A549 (cell line): ENCODE measurements at regions not wholly inside any gene's neighbourhood (a gene's known extent, or its start where the extent isn't known, plus 50 kb on each side); places are given as distances from the start of the nearest gene placed in this dataset.
A peak's percentile ranks its signal among the peaks of the same experiment; 100 is the strongest.

Source experiments
- ATAC-seq, 2 experiments: fragments of 200-7000 bp in 1 of 2; fragments of >200 bp in 1 of 2; cut with Nextera tagmentation in 1 of 2; cut with Tn5 transposase in 1 of 2; 3 replicates each; pipeline versions ENCODE4 v1.8.0 to v1.9.1; 2018 to 2020; ENCODE audit warnings: mild to moderate bottlenecking in 1 of 2, moderate library complexity in 1 of 2
- CTCF ChIA-PET: fragments of 300-600 bp; sonication (Branson Sonifier 250); formaldehyde crosslinking; extraction: SDS; loops from one replicate; lab custom pipeline; 2021; ENCODE audit warnings: antibody characterized with exemption, inconsistent platforms; lab: Yijun Ruan, JAX
- POLR2A ChIA-PET: fragments of 350-600 bp; formaldehyde crosslinking; extraction: SDS; loops from one replicate; lab custom pipeline; 2021; ENCODE audit warnings: antibody characterized with exemption, inconsistent platforms; lab: Yijun Ruan, JAX
- DNase-seq, 2 experiments: peaks; one replicate each; pipeline versions ENCODE4 v3.0.0 to v3.0.0-alpha.2; 2011 to 2016; ENCODE audit warnings: low read depth in 1 of 2, low spot score in 1 of 2
- FAIRE-seq: peaks from 2 replicates; lab custom pipeline; 2011; peaks lifted over from hg19 to GRCh38; lab: Jason Lieb, UNC
- H3K27ac ChIP-seq, 2 experiments: fragments of >200 bp; sonication (Bioruptor Twin); formaldehyde crosslinking; 3 replicates each; pipeline ENCODE4 v1.5.1; 2016 to 2017
- H3K4me1 ChIP-seq: fragments of >200 bp; sonication (Bioruptor Twin); formaldehyde crosslinking; 3 replicates; pipeline ENCODE4 v1.6.1; 2016
- H3K4me2 ChIP-seq: fragments of >200 bp; sonication (Bioruptor Twin); formaldehyde crosslinking; 3 replicates; pipeline ENCODE4 v1.6.1; 2016
- H3K4me3 ChIP-seq: fragments of >200 bp; sonication (Bioruptor Twin); formaldehyde crosslinking; 3 replicates; pipeline ENCODE4 v1.5.1; 2016
- H3K9me3 ChIP-seq: fragments of >200 bp; sonication (Bioruptor Twin); formaldehyde crosslinking; 3 replicates; pipeline ENCODE4 v1.6.1; 2016
- BHLHE40 ChIP-seq: IDR thresholded peaks from 2 replicates; pipeline ENCODE4 v1.6.1; 2012; ENCODE audit warnings: low read depth, low read length, inconsistent platforms
- CBX2 ChIP-seq: fragments of 200-600 bp; sonication (generic); IDR thresholded peaks from 2 replicates; pipeline ENCODE4 v1.6.1; 2016; ENCODE audit warnings: low read depth, mild to moderate bottlenecking, borderline replicate concordance
- CHD2 ChIP-seq: fragments of 150-350 bp; IDR thresholded peaks from 2 replicates; pipeline ENCODE4 v1.6.1; 2014; ENCODE audit warnings: low read length; ENCODE audit not compliant: partially characterized antibody
- E2F6 ChIP-seq: IDR thresholded peaks from 2 replicates; pipeline ENCODE4 v1.6.1; 2012; ENCODE audit warnings: low read depth, borderline replicate concordance
- EHF ChIP-seq: fragments of 250-450 bp; sonication (Bioruptor Pico); IDR thresholded peaks from 2 replicates; pipeline ENCODE4 v1.5.0; 2020; ENCODE audit warnings: mild to moderate bottlenecking
- ELK1 ChIP-seq: fragments of 150-350 bp; IDR thresholded peaks from 2 replicates; pipeline ENCODE4 v1.6.1; 2014; ENCODE audit warnings: low read depth, mild to moderate bottlenecking, low read length
- EP300 ChIP-seq, 2 experiments: fragments of >200 bp; sonication (Bioruptor Twin); formaldehyde crosslinking; IDR thresholded peaks; 2 replicates in 1 of 2; 3 replicates in 1 of 2; pipeline ENCODE4 v1.6.1; 2016 to 2017
- ESRRA ChIP-seq: fragments of 150-350 bp; IDR thresholded peaks from 2 replicates; pipeline ENCODE4 v1.6.1; 2014; ENCODE audit warnings: mild to moderate bottlenecking, low read length, borderline replicate concordance
- FOSL2 ChIP-seq, 2 experiments: fragments of 450-650 bp in 1 of 2; fragments of >200 bp in 1 of 2; sonication (Bioruptor Twin) in 1 of 2; formaldehyde crosslinking; IDR thresholded peaks; 2 replicates each; pipeline versions ENCODE4 v1.5.0 to v1.6.1; 2016 to 2020; ENCODE audit warnings: mild to moderate bottlenecking in 1 of 2, moderate library complexity in 1 of 2
- FOXS1 ChIP-seq: fragments of 250-450 bp; sonication (Bioruptor Pico); IDR thresholded peaks from 2 replicates; pipeline ENCODE4 v1.5.0; 2020; ENCODE audit warnings: mild to moderate bottlenecking, moderate library complexity
- GATA3 ChIP-seq: IDR thresholded peaks from 2 replicates; pipeline ENCODE4 v1.6.1; 2012; ENCODE audit warnings: borderline replicate concordance
- HEYL ChIP-seq: fragments of 250-450 bp; sonication (Bioruptor Pico); IDR thresholded peaks from 2 replicates; pipeline ENCODE4 v1.8.0; 2021; ENCODE audit warnings: mild to moderate bottlenecking, moderate library complexity
- JUNB ChIP-seq: fragments of >200 bp; sonication (Bioruptor Twin); formaldehyde crosslinking; IDR thresholded peaks from 2 replicates; pipeline ENCODE4 v1.6.1; 2016
- KDM5A ChIP-seq: fragments of 200-600 bp; sonication (generic); IDR thresholded peaks from 2 replicates; pipeline ENCODE4 v1.6.1; 2016; ENCODE audit warnings: antibody characterized with exemption, mild to moderate bottlenecking
- MAZ ChIP-seq: fragments of 150-350 bp; IDR thresholded peaks from 2 replicates; pipeline ENCODE4 v1.6.1; 2014; ENCODE audit warnings: antibody characterized with exemption, low read depth, low read length, borderline replicate concordance
- NFE2L2 ChIP-seq: fragments of 150-350 bp; conservative IDR thresholded peaks from 2 replicates; pipeline ENCODE4 v1.6.1; 2014; ENCODE audit warnings: low read length
- NPAS2 ChIP-seq: fragments of 250-450 bp; sonication (Bioruptor Pico); IDR thresholded peaks from 2 replicates; pipeline ENCODE4 v1.8.0; 2022; ENCODE audit warnings: mild to moderate bottlenecking, moderate library complexity, borderline replicate concordance
- NR3C1 ChIP-seq: fragments of >200 bp; sonication (Bioruptor Twin); formaldehyde crosslinking; IDR thresholded peaks from 3 replicates; pipeline ENCODE4 v1.6.1; 2017
- SMC3 ChIP-seq: fragments of >200 bp; sonication (Bioruptor Twin); formaldehyde crosslinking; IDR thresholded peaks from 3 replicates; pipeline ENCODE4 v1.6.1; 2018; ENCODE audit warnings: inconsistent platforms
- SREBF2 ChIP-seq: fragments of 450-650 bp; IDR thresholded peaks from 2 replicates; pipeline ENCODE4 v1.6.1; 2014; ENCODE audit warnings: mild to moderate bottlenecking, moderate library complexity
- ZFP36 ChIP-seq: fragments of 450-650 bp; IDR thresholded peaks from 2 replicates; pipeline ENCODE4 v1.6.1; 2014; ENCODE audit warnings: borderline replicate concordance; ENCODE audit not compliant: partially characterized antibody
- WGBS: methylation state at CpG from one replicate; pipeline ENCODE4 v1.1.6; 2017; ENCODE audit errors: missing lambda C conversion rate; 5-methylcytosine and 5-hydroxymethylcytosine counted together
- TF ChIP-seq, protein P1 (sequence below): fragments of 250-450 bp; sonication (Bioruptor Pico); IDR thresholded peaks from 2 replicates; pipeline ENCODE4 v1.5.0; 2020; ENCODE audit warnings: low read depth, mild to moderate bottlenecking, moderate library complexity

- no peaks in the 10 kb centered on the region for H3K9me3 ChIP-seq
- no peak for TF ChIP-seq GATA3
- TF ChIP-seq HEYL (CRISPR knock-in tag) = no peak
- no peak for TF ChIP-seq JUNB
- no peak for TF ChIP-seq FOSL2 (IDR thresholded peaks at IDR 0.05)
- TF ChIP-seq FOSL2 (CRISPR knock-in tag; IDR thresholded peaks at IDR 0.05) = no peak
- no peak for TF ChIP-seq NR3C1
- no peak for TF ChIP-seq E2F6
- TF ChIP-seq NFE2L2 = no peak
- TF ChIP-seq SREBF2 = no peak
- 1% methylated on average over 1 of the region's 1 CpG for WGBS
- no peak overlapping the region for H3K4me3 ChIP-seq
- H3K4me1 ChIP-seq = peaks cover 18% of the 10 kb centered on the region; the same call in 2 of the 3 replicates
- no peak overlapping the region for H3K4me2 ChIP-seq
- no peak for ATAC-seq
- no peak for DNase-seq
- POLR2A ChIA-PET = no interaction called here
- no peak for FAIRE-seq
- no peak overlapping the region for H3K27ac ChIP-seq
- CTCF ChIA-PET = interaction anchor here (1.9 kb wide), 1 partner anchor 22 kb away, joined by 6 read pairs; no protein-coding TSS in a partner anchor
Measured at GRCh38 chr12:63047146-63047545, 103.9 kb downstream of the AVPR1A start.

- ATAC-seq (peak; percentile 47 to 74; a peak in 5 of 6 replicates), FAIRE-seq (no peak), DNase-seq (peak in 1 of 2 experiments; percentile 26)
- POLR2A ChIA-PET = no interaction called here
- H3K27ac ChIP-seq = no peak overlapping the region
- peaks cover 18% of the 10 kb centered on the region; the same call in 2 of the 3 replicates for H3K4me1 ChIP-seq
- peak overlapping the region; percentile 7; the same call in 2 of the 3 replicates for H3K4me2 ChIP-seq
- H3K4me3 ChIP-seq = no peak overlapping the region
- CTCF ChIA-PET = no interaction called here
- H3K9me3 ChIP-seq = no peaks in the 10 kb centered on the region
- TF ChIP-seq GATA3 = no peak
- no peak for TF ChIP-seq ESRRA
- TF ChIP-seq E2F6 = no peak
- TF ChIP-seq, protein P1, sequence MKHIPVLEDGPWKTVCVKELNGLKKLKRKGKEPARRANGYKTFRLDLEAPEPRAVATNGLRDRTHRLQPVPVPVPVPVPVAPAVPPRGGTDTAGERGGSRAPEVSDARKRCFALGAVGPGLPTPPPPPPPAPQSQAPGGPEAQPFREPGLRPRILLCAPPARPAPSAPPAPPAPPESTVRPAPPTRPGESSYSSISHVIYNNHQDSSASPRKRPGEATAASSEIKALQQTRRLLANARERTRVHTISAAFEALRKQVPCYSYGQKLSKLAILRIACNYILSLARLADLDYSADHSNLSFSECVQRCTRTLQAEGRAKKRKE (CRISPR knock-in tag) = no peak
- no peak for TF ChIP-seq JUNB
- no peak for TF ChIP-seq SMC3
- no peak for TF ChIP-seq NPAS2 (CRISPR knock-in tag)
- TF ChIP-seq BHLHE40 = no peak
- TF ChIP-seq KDM5A = no peak
- no peak for TF ChIP-seq EP300 (IDR thresholded peaks at IDR 0.05)
- TF ChIP-seq CBX2 = no peak
- TF ChIP-seq EHF (CRISPR knock-in tag) = no peak
- no peak for TF ChIP-seq ZFP36
- no peak for TF ChIP-seq MAZ
- no peak for TF ChIP-seq FOXS1 (CRISPR knock-in tag)
- no peak for TF ChIP-seq CHD2
- no peak for TF ChIP-seq ELK1
- TF ChIP-seq, all 56 proteins: peak for 0
- WGBS = 32% methylated on average over 4 of the region's 4 CpGs
Measured at GRCh38 chr12:63045020-63045860, 105.8 kb downstream of the AVPR1A start.
